Lower lobe of right lung (tissue), 2 donors: ENCODE measurements at regions not wholly inside any gene's neighbourhood (a gene's known extent, or its start where the extent isn't known, plus 50 kb on each side); places are given as distances from the start of the nearest gene placed in this dataset.
"Not testable (repeated sequence)": the region's sequence is repeated elsewhere in the genome, so short reads cannot be mapped to it uniquely, and the experiment has no call there.

Experiments used
- ATAC-seq, 2 donors: fragments of 200-7000 bp; cut with Tn5 transposase; one replicate each; pipeline ENCODE4 v1.9.1; 2020 to 2022; ENCODE audit warnings: mild to moderate bottlenecking in 2 of 2, moderate library complexity in 2 of 2
- DNase-seq: peaks from one replicate; pipeline ENCODE4 v3.0.0-alpha.2; 2020
- H3K27ac ChIP-seq: fragments of 200-600 bp; one replicate; pipeline ENCODE4 v1.8.0; 2022
- H3K27me3 ChIP-seq: fragments of 200-600 bp; one replicate; pipeline ENCODE4 v1.8.0; 2022; ENCODE audit warnings: low read depth
- H3K36me3 ChIP-seq: fragments of 200-600 bp; one replicate; pipeline ENCODE4 v1.8.0; 2022; ENCODE audit warnings: mild to moderate bottlenecking
- H3K4me1 ChIP-seq: fragments of 200-600 bp; one replicate; pipeline ENCODE4 v1.8.0; 2022
- H3K4me3 ChIP-seq: fragments of 200-600 bp; one replicate; pipeline ENCODE4 v1.8.0; 2022; ENCODE audit warnings: mild to moderate bottlenecking
- H3K9me3 ChIP-seq: fragments of 200-600 bp; one replicate; pipeline ENCODE4 v1.8.0; 2022
- CTCF ChIP-seq: fragments of 200-600 bp; IDR thresholded peaks from one replicate; pipeline ENCODE4 v1.8.0; 2022; ENCODE audit warnings: antibody characterized with exemption, mild to moderate bottlenecking
- intact Hi-C: fragments of 100-400 bp; cut with DNase I; formaldehyde crosslinking; loops from one replicate; pipeline ENCODE4 v1.11.0; 2022
- donor health status: DM: no; HTN: yes; CAD: no; lungs with severe emphysema.

GRCh38 chr18:47709556-47709955, 220.9 kb downstream of the SMAD2 start:
- Histone ChIP-seq H3K4me1 (no peaks in the 10 kb centered on the region), H3K36me3 (no peaks in the 10 kb centered on the region), H3K9me3 (no peaks in the 10 kb centered on the region), H3K27me3 (no peaks in the 10 kb centered on the region), H3K4me3 (no peak overlapping the region), H3K27ac (no peak overlapping the region)
- DNase-seq (no peak), ATAC-seq (no peak)
- intact Hi-C loops, result no loop called here
- TF ChIP-seq CTCF, result no peak

- DNase-seq, result no peak
- Histone ChIP-seq H3K4me1 (no peaks in the 10 kb centered on the region), H3K27me3 (no peaks in the 10 kb centered on the region), H3K36me3 (no peaks in the 10 kb centered on the region), H3K9me3 (no peaks in the 10 kb centered on the region), H3K27ac (no peak overlapping the region), H3K4me3 (no peak overlapping the region)
- intact Hi-C loops, result no loop called here
- TF ChIP-seq CTCF, result no peak
- ATAC-seq, result no peak
Measured at GRCh38 chr18:47708206-47708605, 222.3 kb downstream of the SMAD2 start.

- intact Hi-C loops, result no loop called here
- Histone ChIP-seq H3K27ac (no peak overlapping the region), H3K36me3 (no peaks in the 10 kb centered on the region), H3K27me3 (no peaks in the 10 kb centered on the region), H3K9me3 (no peaks in the 10 kb centered on the region), H3K4me3 (no peak overlapping the region), H3K4me1 (no peaks in the 10 kb centered on the region)
- DNase-seq (no peak), ATAC-seq (no peak)
- TF ChIP-seq CTCF, result no peak
Measured at GRCh38 chr18:47701134-47701533, 229.3 kb downstream of the SMAD2 start.

- no peaks in the 10 kb centered on the region for H3K4me1 ChIP-seq
- no peaks in the 10 kb centered on the region for H3K27me3 ChIP-seq
- H3K4me3 ChIP-seq, result no peak overlapping the region
- intact Hi-C loops, result no loop called here
- peak in 1 of 2 donors; percentile 37 for ATAC-seq
- H3K27ac ChIP-seq, result no peak overlapping the region
- H3K36me3 ChIP-seq, result no peaks in the 10 kb centered on the region
- no peak for TF ChIP-seq CTCF
- H3K9me3 ChIP-seq, result no peaks in the 10 kb centered on the region
- no peak for DNase-seq
Measured at GRCh38 chr18:47696870-47697269, 233.6 kb downstream of the SMAD2 start.

GRCh38 chr18:47691611-47692010, 238.8 kb downstream of the SMAD2 start:
- H3K36me3 ChIP-seq, result no peaks in the 10 kb centered on the region
- ATAC-seq (no peak), DNase-seq (no peak)
- TF ChIP-seq CTCF, result no peak
- H3K4me1 ChIP-seq, result no peaks in the 10 kb centered on the region
- no peak overlapping the region for H3K4me3 ChIP-seq
- H3K27ac ChIP-seq, result no peak overlapping the region
- no peaks in the 10 kb centered on the region for H3K9me3 ChIP-seq
- H3K27me3 ChIP-seq, result no peaks in the 10 kb centered on the region
- intact Hi-C loops, result no loop called here

- intact Hi-C loops, ATAC-seq: not testable (repeated sequence)
Measured at GRCh38 chr18:47690778-47691177, 239.7 kb downstream of the SMAD2 start.

More at GRCh38 chr18:47690778-47691177, 239.7 kb downstream of the SMAD2 start:
- DNase-seq, H3K9me3 ChIP-seq, H3K4me1 ChIP-seq, H3K27ac ChIP-seq, H3K36me3 ChIP-seq, H3K4me3 ChIP-seq, H3K27me3 ChIP-seq: not testable (repeated sequence)
